ENCODE measurements at regions not wholly inside any gene's neighbourhood (a gene's known extent, or its start where the extent isn't known, plus 50 kb on each side); places are given as distances from the start of the nearest gene placed in this dataset.

DNA sequence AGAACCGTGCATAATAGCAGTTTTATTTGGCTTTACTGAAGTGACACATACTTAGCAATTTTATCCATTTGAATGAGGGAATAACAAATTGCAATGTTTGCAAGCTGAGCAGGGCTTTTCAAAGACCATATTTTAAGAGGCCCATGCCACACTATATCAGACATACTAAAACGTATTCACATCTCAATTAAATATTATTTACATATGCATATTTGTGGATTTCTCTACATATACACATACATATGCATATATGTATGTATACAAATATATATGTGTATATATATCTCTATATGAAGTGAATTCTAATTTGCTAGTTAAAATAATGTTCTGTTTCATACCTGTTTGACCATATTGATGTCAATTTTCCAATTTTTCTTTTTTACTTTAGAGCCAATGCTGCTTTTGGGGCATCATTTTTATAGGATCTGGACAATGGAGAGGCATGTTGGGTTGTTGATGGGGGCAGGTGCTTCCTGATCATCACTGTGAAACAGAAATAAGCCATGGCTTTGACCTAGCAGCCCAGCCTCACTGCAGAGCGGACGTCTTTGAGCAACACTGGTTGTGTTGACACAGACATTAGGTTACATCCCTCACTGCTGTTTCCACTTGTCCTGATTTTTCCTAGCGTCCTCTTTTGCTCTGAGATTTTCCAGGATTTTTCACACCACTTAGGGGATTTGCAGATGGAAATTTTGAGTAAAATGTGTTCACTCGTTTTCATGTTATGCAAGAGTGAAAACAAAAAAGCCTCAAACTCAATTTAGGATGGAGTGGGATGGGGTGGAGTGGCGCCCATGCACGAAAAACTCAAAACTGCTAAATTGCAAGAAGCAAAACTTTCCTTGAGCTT is 56.9 kb downstream of the RDH14 start:
- DNase-seq: no peak

GRCh38 chr2:18502142-18502541 is 58.3 kb downstream of the RDH14 start:
- DNase-seq: no peak

- DNase-seq: no peak
Observed at GRCh38 chr2:18501729-18502128, 58.7 kb downstream of the RDH14 start.

DNA sequence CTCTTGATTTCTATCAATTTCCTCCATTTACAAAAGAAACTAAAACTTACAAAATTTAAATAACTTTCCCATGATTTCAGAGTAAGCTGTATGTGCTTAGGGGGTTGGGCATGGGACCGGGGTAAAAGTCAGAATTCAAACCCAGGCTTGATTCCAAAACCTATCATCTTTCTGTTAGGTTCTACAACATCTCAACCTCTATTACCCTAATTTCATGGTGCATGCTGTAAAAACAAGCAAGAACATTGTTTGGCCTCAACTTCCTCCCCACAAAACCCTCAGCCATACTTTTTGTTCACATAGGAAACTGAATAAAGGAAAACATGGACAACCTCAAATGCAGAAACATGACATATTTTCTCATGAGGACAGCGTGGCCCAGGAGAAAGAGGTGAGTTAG is 59.3 kb downstream of the RDH14 start:
- DNase-seq: no peak

- DNase-seq: no peak
Observed at GRCh38 chr2:18500333-18500732, 60.1 kb downstream of the RDH14 start.

GRCh38 chr2:18498531-18498930 is 61.9 kb downstream of the RDH14 start:
- DNase-seq: no peak

DNA sequence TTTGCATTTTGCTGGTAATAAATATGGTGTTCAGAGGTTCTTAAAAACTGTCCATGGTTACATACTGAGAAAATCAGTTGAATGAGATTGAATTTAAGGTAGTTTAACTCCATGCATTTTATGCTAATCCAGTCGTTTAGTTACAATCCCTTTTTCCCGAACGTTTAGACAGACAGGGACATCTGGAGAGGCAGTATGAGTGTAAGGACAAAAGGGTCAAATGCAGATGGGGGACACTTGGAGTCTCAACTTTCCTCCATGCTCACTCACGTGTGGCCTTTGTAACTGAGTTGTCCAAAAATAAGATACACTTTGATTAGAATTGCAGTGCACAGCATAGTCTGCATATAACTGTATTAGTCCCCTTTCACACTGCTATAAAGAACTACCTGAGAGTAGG is 63.9 kb downstream of the RDH14 start:
- no peak for DNase-seq

- no peak for DNase-seq
Observed at GRCh38 chr2:18495058-18495457, 65.4 kb downstream of the RDH14 start.

- DNase-seq: no peak
Observed at GRCh38 chr2:18492721-18493120, 67.7 kb downstream of the RDH14 start.

- DNase-seq: no peak
Observed at GRCh38 chr2:18491577-18491976, 68.9 kb downstream of the RDH14 start.

GRCh38 chr2:18490901-18491300 is 69.6 kb downstream of the RDH14 start:
- no peak for DNase-seq

DNA sequence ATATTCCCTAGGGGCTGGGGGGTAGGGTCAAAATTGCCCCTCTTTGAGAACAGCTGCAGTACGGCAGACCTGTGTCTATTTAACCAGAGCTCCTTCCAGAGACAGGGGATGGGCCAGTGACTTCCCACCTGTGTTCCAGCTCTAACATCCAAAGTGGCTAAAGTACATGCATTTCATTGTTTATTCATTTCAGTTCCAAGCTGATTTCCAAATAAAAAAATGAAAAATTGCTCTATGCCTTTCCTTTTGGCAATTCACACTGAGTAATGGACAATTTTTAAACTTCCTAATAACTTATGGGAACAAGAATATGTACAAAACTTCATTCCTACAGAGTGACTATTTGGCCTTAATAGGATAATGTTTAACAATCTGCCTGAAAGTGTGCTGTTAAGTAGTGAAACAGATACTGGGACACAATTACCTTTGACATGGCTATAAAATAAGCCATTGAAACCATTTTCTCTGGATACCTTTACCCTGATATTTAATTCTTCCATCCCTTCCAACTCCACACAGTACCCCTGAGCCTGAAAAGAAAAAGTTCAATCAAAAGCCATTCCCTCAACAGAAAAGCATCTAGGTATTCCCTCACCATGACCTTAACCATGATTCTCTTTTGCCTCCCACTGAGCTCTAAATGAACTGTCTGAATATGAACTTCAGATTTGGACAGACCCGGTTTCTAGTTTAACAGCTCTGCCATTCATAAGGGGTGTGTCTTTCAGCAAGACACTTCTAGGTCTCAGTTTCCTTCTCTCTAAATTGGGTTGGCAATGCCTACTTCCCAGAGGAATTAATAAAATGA is 73.1 kb downstream of the RDH14 start:
- no peak for DNase-seq

GRCh38 chr2:18484625-18485024 is 75.8 kb downstream of the RDH14 start:
- DNase-seq: no peak

GRCh38 chr2:18483896-18484295 is 76.6 kb downstream of the RDH14 start:
- no peak for DNase-seq

GRCh38 chr2:18482666-18483065 is 77.8 kb downstream of the RDH14 start:
- no peak for DNase-seq

- DNase-seq: no peak
Observed at GRCh38 chr2:18479947-18480369, 80.5 kb downstream of the RDH14 start.

- no peak for DNase-seq
Observed at GRCh38 chr2:18477293-18477692, 83.2 kb downstream of the RDH14 start.

GRCh38 chr2:18476484-18476883 is 84.0 kb downstream of the RDH14 start:
- no peak for DNase-seq

DNA sequence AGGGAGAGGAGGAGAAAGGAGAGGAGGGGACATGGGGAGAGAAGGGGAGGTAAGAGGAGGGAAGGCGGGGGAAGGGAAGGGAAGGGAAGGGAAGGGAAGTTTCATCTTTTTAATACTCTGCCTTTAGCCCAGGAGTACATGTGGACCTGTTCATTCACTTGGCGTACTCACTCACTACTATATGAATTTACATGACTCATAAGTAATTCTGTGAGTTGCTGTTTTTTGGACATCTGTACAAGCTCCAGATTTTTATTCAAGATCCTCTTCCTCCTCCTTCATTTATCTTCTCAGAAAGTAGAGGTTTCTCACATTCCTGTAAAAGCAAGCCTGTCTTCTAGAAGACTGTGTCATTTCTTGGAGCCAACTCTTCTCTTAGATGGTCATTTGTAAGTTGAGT is 84.6 kb downstream of the RDH14 start:
- no peak for DNase-seq

GRCh38 chr2:18474700-18475099 is 85.8 kb downstream of the RDH14 start:
- no peak for DNase-seq

- no peak for DNase-seq
Observed at GRCh38 chr2:18473241-18474181, 86.9 kb downstream of the RDH14 start.

- no peak for DNase-seq
Observed at GRCh38 chr2:18467749-18468360, 92.6 kb downstream of the RDH14 start.
